ENCODE measurements at regions not wholly inside any gene's neighbourhood (a gene's known extent, or its start where the extent isn't known, plus 50 kb on each side); places are given as distances from the start of the nearest gene placed in this dataset.

GRCh38 chr4:124964251-124964650 lies 251.7 kb upstream of the ANKRD50 start:
- no peaks in the 10 kb centered on the region for H3K36me3 ChIP-seq (ENCODE audit: control insufficient read depth, insufficient read depth, low read length)
- no peak overlapping the region for H3K4me3 ChIP-seq
- 0 out of 2 replicates have a peak, but pooled peaks cover 2% of the 10 kb centered on the region for H3K9me3 ChIP-seq (replicated peaks; ENCODE audit: control insufficient read depth, insufficient read depth, low read depth, low read length)
- H4K20me1 ChIP-seq (replicated peaks; ENCODE audit: control insufficient read depth, insufficient read depth, low read length), result no peaks in the 10 kb centered on the region
- ChIA-PET POLR2A (no interaction called here), CTCF (ENCODE audit: low intra/inter-chr PET ratio) (no interaction called here)
- intact Hi-C loops (cut with micrococcal nuclease), result no loop called here
- H3K9ac ChIP-seq (ENCODE audit: insufficient read depth in 1 of 2, low read depth in 2 of 2, low read length in 2 of 2), result no peak overlapping the region
- ATAC-seq (no peak), DNase-seq (ENCODE audit: extremely low read depth in 1 of 4, low spot score in 3 of 4) (no peak), FAIRE-seq (no peak)
- no peak overlapping the region for H3K4me2 ChIP-seq (ENCODE audit: insufficient read depth, low read length)
- H2AFZ ChIP-seq (ENCODE audit: low read depth, low read length), result no peak overlapping the region
- H3K27me3 ChIP-seq (ENCODE audit: control insufficient read depth in 2 of 2, insufficient read depth in 2 of 2, low read length in 2 of 2), result no peaks in the 10 kb centered on the region
- no peak overlapping the region for H3K27ac ChIP-seq (ENCODE audit: extremely low read depth, low read depth, low read length)
- H3K4me1 ChIP-seq (replicated peaks in 1 of 2; ENCODE audit: control insufficient read depth in 2 of 2, insufficient read depth in 2 of 2, low read length in 2 of 2), result no peaks in the 10 kb centered on the region
- 5% methylated on average over 2 of the region's 2 CpGs for WGBS (ENCODE audit: insufficient coverage, low coverage, missing lambda C conversion rate)
- TF ChIP-seq NR1H2 (CRISPR knock-in tag; IDR thresholded peaks at IDR 0.05) (no peak), ZNF197 (CRISPR knock-in tag; IDR thresholded peaks at IDR 0.05; ENCODE audit: low read depth) (no peak), SNRNP70 (optimal IDR thresholded peaks at IDR 0.05; ENCODE audit: low read depth, low read length) (no peak), ZNF561 (CRISPR knock-in tag; conservative IDR thresholded peaks at IDR 0.05) (no peak), PHF8 (IDR thresholded peaks at IDR 0.05; ENCODE audit: borderline replicate concordance, low read length) (no peak), THRAP3 (IDR thresholded peaks at IDR 0.05; ENCODE audit: borderline replicate concordance) (no peak), POLR2AphosphoS5 (IDR thresholded peaks at IDR 0.05; ENCODE audit: control insufficient read depth, insufficient read depth, low read depth, low read length) (no peak)
- TF ChIP-seq, protein P1, sequence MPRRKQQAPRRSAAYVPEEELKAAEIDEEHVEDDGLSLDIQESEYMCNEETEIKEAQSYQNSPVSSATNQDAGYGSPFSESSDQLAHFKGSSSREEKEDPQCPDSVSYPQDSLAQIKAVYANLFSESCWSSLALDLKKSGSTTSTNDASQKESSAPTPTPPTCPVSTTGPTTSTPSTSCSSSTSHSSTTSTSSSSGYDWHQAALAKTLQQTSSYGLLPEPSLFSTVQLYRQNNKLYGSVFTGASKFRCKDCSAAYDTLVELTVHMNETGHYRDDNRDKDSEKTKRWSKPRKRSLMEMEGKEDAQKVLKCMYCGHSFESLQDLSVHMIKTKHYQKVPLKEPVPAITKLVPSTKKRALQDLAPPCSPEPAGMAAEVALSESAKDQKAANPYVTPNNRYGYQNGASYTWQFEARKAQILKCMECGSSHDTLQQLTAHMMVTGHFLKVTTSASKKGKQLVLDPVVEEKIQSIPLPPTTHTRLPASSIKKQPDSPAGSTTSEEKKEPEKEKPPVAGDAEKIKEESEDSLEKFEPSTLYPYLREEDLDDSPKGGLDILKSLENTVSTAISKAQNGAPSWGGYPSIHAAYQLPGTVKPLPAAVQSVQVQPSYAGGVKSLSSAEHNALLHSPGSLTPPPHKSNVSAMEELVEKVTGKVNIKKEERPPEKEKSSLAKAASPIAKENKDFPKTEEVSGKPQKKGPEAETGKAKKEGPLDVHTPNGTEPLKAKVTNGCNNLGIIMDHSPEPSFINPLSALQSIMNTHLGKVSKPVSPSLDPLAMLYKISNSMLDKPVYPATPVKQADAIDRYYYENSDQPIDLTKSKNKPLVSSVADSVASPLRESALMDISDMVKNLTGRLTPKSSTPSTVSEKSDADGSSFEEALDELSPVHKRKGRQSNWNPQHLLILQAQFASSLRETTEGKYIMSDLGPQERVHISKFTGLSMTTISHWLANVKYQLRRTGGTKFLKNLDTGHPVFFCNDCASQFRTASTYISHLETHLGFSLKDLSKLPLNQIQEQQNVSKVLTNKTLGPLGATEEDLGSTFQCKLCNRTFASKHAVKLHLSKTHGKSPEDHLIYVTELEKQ (CRISPR knock-in tag; IDR thresholded peaks at IDR 0.05), result no peak
- H3K79me2 ChIP-seq (ENCODE audit: control insufficient read depth, insufficient read depth, low read length), result no peaks in the 10 kb centered on the region
- BruUV-seq (replicated peaks), result no TSS peak
- no peaks in the 10 kb centered on the region for H3K9me1 ChIP-seq (ENCODE audit: control insufficient read depth, insufficient read depth, low read length)
- in situ Hi-C loops (cut with MboI), result no loop called here
